Smooth muscle cell (in vitro differentiated cells): ENCODE measurements at regions not wholly inside any gene's neighbourhood (a gene's known extent, or its start where the extent isn't known, plus 50 kb on each side); places are given as distances from the start of the nearest gene placed in this dataset.

Experiments
- DNase-seq: peaks from one replicate; lab custom pipeline; 2025; ENCODE audit not compliant: unreplicated experiment; lab: John Stamatoyannopoulos, UW
- H2AFZ ChIP-seq: fragments of 200-600 bp; sonication (generic); 2 replicates; pipeline ENCODE4 v1.6.0; 2016; ENCODE audit warnings: antibody characterized with exemption, low read depth, mild to moderate bottlenecking
- H3F3A ChIP-seq: fragments of 200-600 bp; sonication (generic); 2 replicates; pipeline ENCODE4 v1.6.0; 2017; ENCODE audit warnings: antibody characterized with exemption, low read depth
- H3K27ac ChIP-seq: fragments of 200-600 bp; sonication (generic); 2 replicates; pipeline ENCODE4 v1.5.1; 2016; ENCODE audit warnings: low read depth, mild to moderate bottlenecking
- H3K27me3 ChIP-seq: fragments of 200-600 bp; sonication (generic); 2 replicates; pipeline ENCODE4 v1.6.1; 2016; ENCODE audit warnings: low read depth, mild to moderate bottlenecking
- H3K36me3 ChIP-seq: fragments of 200-600 bp; sonication (generic); 2 replicates; pipeline ENCODE4 v1.5.1; 2016; ENCODE audit warnings: low read depth
- H3K4me1 ChIP-seq: fragments of 200-600 bp; sonication (generic); 2 replicates; pipeline ENCODE4 v1.5.1; 2016; ENCODE audit warnings: low read depth
- H3K4me2 ChIP-seq: fragments of 200-600 bp; sonication (generic); 2 replicates; pipeline ENCODE4 v1.6.0; 2016; ENCODE audit warnings: mild to moderate bottlenecking
- H3K4me3 ChIP-seq: fragments of 200-600 bp; sonication (generic); 2 replicates; pipeline ENCODE4 v1.5.1; 2016; ENCODE audit warnings: mild to moderate bottlenecking
- H3K79me2 ChIP-seq: fragments of 200-600 bp; sonication (generic); 2 replicates; pipeline ENCODE4 v1.6.0; 2016; ENCODE audit warnings: low read depth, mild to moderate bottlenecking
- H3K9ac ChIP-seq: fragments of 200-600 bp; sonication (generic); 2 replicates; pipeline ENCODE4 v1.6.0; 2016; ENCODE audit warnings: low read depth
- H3K9me3 ChIP-seq: fragments of 200-600 bp; sonication (generic); replicated peaks from 2 replicates; pipeline ENCODE4 v1.5.1; 2016; ENCODE audit warnings: low read depth
- H4K20me1 ChIP-seq: fragments of 200-600 bp; sonication (generic); 2 replicates; pipeline ENCODE4 v1.6.0; 2016; ENCODE audit warnings: low read depth
- WGBS: methylation state at CpG from one replicate; pipeline ENCODE4 v1.1.7; 2016; ENCODE audit warnings: low lambda C conversion rate; 5-methylcytosine and 5-hydroxymethylcytosine counted together
- TF ChIP-seq, protein P1 (sequence below): fragments of 200-600 bp; sonication (generic); IDR thresholded peaks from 2 replicates; pipeline ENCODE4 v1.5.1; 2017; ENCODE audit warnings: borderline replicate concordance, mild to moderate bottlenecking, antibody characterized with exemption; ENCODE audit not compliant: insufficient read depth, poor library complexity, severe bottlenecking

DNA sequence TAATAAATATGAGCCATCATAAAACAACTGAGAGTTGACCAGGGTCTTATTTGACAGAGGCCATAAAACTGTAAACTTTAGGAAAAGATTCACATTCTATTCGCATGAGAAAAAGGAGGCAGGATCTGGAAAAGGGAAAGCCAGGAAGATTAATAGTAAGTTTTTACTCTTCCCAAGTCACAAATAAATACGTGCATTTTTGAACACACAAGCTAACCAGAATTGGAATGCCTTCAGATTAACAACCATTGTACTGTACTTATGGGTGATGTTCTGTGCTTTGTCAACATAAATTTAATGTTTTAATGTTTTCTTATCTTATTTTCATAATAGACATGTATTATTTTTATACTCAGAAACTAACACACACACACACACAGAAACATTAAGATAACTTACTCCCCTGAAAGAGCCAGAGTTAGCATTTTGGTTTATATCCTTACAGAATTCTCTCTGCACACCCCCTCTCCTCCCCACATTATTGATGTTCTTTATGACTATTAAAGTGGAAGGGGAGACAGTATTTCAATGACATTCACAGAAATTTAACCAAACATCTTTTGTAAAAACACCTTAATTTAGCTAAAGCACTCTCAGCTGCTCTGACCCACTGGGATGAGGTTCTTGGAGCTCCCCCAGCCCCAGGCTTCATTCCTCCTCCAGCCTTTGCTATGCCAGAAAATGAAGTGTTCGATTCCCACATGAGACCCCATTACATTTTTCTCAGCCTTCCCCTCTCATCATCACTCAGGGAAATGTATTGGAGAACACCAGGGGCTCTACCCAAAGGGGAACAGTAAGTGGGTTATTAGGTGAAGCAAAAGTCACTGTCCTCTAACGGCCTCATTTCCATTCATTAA is 155.5 kb downstream of the ESM1 start:
- Histone ChIP-seq H3K9me3 (no peaks in the 10 kb centered on the region), H3K36me3 (no peaks in the 10 kb centered on the region), H3K79me2 (no peaks in the 10 kb centered on the region), H2AFZ (no peak overlapping the region), H3K4me3 (no peak overlapping the region), H3K4me1 (no peaks in the 10 kb centered on the region), H3K9ac (no peak overlapping the region), H3K27me3 (no peaks in the 10 kb centered on the region), H3K4me2 (no peak overlapping the region), H3F3A (no peaks in the 10 kb centered on the region), H4K20me1 (no peaks in the 10 kb centered on the region), H3K27ac (no peak overlapping the region)
- TF ChIP-seq, protein P1, sequence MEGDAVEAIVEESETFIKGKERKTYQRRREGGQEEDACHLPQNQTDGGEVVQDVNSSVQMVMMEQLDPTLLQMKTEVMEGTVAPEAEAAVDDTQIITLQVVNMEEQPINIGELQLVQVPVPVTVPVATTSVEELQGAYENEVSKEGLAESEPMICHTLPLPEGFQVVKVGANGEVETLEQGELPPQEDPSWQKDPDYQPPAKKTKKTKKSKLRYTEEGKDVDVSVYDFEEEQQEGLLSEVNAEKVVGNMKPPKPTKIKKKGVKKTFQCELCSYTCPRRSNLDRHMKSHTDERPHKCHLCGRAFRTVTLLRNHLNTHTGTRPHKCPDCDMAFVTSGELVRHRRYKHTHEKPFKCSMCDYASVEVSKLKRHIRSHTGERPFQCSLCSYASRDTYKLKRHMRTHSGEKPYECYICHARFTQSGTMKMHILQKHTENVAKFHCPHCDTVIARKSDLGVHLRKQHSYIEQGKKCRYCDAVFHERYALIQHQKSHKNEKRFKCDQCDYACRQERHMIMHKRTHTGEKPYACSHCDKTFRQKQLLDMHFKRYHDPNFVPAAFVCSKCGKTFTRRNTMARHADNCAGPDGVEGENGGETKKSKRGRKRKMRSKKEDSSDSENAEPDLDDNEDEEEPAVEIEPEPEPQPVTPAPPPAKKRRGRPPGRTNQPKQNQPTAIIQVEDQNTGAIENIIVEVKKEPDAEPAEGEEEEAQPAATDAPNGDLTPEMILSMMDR: no peak
- no peak for DNase-seq
- 79% methylated on average over 4 of the region's 4 CpGs for WGBS

DNA sequence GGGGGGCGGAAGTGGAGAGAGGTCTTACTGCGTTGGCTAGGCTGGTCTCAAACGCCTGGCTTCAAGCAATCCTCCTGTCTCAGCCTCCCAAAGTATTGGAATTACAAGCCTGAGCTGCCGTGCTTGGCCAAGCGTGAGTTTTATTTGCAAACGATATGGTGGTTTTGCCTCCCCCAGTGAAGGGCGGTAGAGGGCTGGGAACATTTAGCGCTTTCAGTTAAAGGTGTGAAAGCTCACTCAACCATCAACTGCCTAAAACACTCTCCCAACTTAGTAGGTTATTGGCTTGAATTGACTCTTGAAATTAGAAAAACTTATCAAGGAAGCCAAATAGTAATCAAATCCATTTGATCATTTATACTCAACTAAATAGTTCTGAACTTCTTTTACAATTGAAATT is 156.3 kb downstream of the ESM1 start:
- Histone ChIP-seq H3K9me3 (no peaks in the 10 kb centered on the region), H2AFZ (no peak overlapping the region), H3K4me1 (no peaks in the 10 kb centered on the region), H3K4me2 (no peak overlapping the region), H3K27ac (no peak overlapping the region), H3K4me3 (no peak overlapping the region), H3K36me3 (no peaks in the 10 kb centered on the region), H3K27me3 (no peaks in the 10 kb centered on the region), H3K9ac (no peak overlapping the region), H3F3A (no peaks in the 10 kb centered on the region), H3K79me2 (no peaks in the 10 kb centered on the region), H4K20me1 (no peaks in the 10 kb centered on the region)
- TF ChIP-seq, protein P1: no peak
- WGBS: 86% methylated on average over 8 of the region's 8 CpGs
- no peak for DNase-seq

DNA sequence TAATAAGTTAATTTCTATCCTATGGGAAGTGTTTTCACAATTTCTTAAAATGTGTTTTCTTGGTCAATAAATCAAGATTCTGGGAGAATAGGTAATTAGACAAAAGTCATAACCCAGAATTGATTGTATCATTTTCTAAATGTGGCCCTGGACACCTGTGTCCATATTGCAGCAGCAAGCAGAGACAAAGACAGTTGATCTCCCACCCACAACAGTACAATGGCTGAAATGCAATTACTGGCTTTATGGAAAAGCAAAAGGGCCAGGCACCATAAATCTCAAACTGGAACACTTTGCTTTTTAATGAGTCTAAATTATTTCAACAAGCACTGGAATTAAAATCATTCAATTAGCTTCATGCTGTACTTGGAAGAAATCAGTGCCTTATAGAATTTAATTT is 157.2 kb downstream of the ESM1 start:
- Histone ChIP-seq H3K79me2 (no peaks in the 10 kb centered on the region), H3F3A (no peaks in the 10 kb centered on the region), H3K36me3 (no peaks in the 10 kb centered on the region), H3K4me2 (no peak overlapping the region), H3K4me1 (no peaks in the 10 kb centered on the region), H4K20me1 (no peaks in the 10 kb centered on the region), H2AFZ (no peak overlapping the region), H3K27me3 (no peaks in the 10 kb centered on the region), H3K9ac (no peak overlapping the region), H3K27ac (no peak overlapping the region), H3K9me3 (no peaks in the 10 kb centered on the region), H3K4me3 (no peak overlapping the region)
- TF ChIP-seq, protein P1: no peak
- no peak for DNase-seq

DNA sequence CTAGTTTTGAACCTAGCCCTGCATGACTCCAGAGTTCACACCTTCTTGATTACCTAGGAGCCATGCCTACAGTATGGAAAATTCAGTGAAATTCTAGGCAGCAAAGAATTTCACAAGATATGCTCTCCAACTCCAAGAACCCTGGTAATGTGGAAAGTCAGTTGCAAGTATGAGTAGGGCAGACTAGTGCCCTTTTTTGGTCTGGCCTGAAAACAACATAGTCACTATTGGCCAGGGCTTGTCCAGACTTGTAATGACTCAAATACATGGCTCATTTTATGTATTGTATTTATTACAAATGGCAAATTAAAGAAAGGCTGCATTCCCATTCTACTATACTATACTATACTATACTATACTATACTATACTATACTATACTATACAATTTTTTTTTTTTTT is 160.4 kb downstream of the ESM1 start:
- no peak for DNase-seq
- H3K27ac ChIP-seq: no peak overlapping the region
- TF ChIP-seq, protein P1: no peak

More for the DNA sequence above, 160.4 kb downstream of the ESM1 start:
- Histone ChIP-seq H2AFZ (no peak overlapping the region), H3K9ac (no peak overlapping the region), H4K20me1 (no peaks in the 10 kb centered on the region), H3K27me3 (no peaks in the 10 kb centered on the region), H3K79me2 (no peaks in the 10 kb centered on the region), H3K4me2 (no peak overlapping the region), H3F3A (no peaks in the 10 kb centered on the region), H3K36me3 (no peaks in the 10 kb centered on the region), H3K4me1 (no peaks in the 10 kb centered on the region), H3K9me3 (no peaks in the 10 kb centered on the region), H3K4me3 (no peak overlapping the region)
